ENCODE measurements at regions not wholly inside any gene's neighbourhood (a gene's known extent, or its start where the extent isn't known, plus 50 kb on each side); places are given as distances from the start of the nearest gene placed in this dataset.

GRCh38 chr16:73418691-73419090 lies 370.8 kb upstream of the ZFHX3 start (continued):
- TF ChIP-seq, protein P1, sequence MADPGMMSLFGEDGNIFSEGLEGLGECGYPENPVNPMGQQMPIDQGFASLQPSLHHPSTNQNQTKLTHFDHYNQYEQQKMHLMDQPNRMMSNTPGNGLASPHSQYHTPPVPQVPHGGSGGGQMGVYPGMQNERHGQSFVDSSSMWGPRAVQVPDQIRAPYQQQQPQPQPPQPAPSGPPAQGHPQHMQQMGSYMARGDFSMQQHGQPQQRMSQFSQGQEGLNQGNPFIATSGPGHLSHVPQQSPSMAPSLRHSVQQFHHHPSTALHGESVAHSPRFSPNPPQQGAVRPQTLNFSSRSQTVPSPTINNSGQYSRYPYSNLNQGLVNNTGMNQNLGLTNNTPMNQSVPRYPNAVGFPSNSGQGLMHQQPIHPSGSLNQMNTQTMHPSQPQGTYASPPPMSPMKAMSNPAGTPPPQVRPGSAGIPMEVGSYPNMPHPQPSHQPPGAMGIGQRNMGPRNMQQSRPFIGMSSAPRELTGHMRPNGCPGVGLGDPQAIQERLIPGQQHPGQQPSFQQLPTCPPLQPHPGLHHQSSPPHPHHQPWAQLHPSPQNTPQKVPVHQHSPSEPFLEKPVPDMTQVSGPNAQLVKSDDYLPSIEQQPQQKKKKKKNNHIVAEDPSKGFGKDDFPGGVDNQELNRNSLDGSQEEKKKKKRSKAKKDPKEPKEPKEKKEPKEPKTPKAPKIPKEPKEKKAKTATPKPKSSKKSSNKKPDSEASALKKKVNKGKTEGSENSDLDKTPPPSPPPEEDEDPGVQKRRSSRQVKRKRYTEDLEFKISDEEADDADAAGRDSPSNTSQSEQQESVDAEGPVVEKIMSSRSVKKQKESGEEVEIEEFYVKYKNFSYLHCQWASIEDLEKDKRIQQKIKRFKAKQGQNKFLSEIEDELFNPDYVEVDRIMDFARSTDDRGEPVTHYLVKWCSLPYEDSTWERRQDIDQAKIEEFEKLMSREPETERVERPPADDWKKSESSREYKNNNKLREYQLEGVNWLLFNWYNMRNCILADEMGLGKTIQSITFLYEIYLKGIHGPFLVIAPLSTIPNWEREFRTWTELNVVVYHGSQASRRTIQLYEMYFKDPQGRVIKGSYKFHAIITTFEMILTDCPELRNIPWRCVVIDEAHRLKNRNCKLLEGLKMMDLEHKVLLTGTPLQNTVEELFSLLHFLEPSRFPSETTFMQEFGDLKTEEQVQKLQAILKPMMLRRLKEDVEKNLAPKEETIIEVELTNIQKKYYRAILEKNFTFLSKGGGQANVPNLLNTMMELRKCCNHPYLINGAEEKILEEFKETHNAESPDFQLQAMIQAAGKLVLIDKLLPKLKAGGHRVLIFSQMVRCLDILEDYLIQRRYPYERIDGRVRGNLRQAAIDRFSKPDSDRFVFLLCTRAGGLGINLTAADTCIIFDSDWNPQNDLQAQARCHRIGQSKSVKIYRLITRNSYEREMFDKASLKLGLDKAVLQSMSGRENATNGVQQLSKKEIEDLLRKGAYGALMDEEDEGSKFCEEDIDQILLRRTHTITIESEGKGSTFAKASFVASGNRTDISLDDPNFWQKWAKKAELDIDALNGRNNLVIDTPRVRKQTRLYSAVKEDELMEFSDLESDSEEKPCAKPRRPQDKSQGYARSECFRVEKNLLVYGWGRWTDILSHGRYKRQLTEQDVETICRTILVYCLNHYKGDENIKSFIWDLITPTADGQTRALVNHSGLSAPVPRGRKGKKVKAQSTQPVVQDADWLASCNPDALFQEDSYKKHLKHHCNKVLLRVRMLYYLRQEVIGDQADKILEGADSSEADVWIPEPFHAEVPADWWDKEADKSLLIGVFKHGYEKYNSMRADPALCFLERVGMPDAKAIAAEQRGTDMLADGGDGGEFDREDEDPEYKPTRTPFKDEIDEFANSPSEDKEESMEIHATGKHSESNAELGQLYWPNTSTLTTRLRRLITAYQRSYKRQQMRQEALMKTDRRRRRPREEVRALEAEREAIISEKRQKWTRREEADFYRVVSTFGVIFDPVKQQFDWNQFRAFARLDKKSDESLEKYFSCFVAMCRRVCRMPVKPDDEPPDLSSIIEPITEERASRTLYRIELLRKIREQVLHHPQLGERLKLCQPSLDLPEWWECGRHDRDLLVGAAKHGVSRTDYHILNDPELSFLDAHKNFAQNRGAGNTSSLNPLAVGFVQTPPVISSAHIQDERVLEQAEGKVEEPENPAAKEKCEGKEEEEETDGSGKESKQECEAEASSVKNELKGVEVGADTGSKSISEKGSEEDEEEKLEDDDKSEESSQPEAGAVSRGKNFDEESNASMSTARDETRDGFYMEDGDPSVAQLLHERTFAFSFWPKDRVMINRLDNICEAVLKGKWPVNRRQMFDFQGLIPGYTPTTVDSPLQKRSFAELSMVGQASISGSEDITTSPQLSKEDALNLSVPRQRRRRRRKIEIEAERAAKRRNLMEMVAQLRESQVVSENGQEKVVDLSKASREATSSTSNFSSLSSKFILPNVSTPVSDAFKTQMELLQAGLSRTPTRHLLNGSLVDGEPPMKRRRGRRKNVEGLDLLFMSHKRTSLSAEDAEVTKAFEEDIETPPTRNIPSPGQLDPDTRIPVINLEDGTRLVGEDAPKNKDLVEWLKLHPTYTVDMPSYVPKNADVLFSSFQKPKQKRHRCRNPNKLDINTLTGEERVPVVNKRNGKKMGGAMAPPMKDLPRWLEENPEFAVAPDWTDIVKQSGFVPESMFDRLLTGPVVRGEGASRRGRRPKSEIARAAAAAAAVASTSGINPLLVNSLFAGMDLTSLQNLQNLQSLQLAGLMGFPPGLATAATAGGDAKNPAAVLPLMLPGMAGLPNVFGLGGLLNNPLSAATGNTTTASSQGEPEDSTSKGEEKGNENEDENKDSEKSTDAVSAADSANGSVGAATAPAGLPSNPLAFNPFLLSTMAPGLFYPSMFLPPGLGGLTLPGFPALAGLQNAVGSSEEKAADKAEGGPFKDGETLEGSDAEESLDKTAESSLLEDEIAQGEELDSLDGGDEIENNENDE (IDR thresholded peaks at IDR 0.05; ENCODE audit: insufficient replicate concordance, low read length): no peak
- TF ChIP-seq CTBP2 (IDR thresholded peaks at IDR 0.05; ENCODE audit: borderline replicate concordance, insufficient read depth, insufficient read length, low read length) (no peak), CHD1 (IDR thresholded peaks at IDR 0.05; ENCODE audit: low read depth, low read length) (no peak), RFX5 (IDR thresholded peaks at IDR 0.05; ENCODE audit: borderline replicate concordance, low read depth, low read length) (no peak), TEAD4 (IDR thresholded peaks at IDR 0.05; ENCODE audit: low read depth, low read length) (no peak), PHF8 (conservative IDR thresholded peaks at IDR 0.05; ENCODE audit: low read depth, low read length) (no peak), TAF1 (IDR thresholded peaks at IDR 0.05; ENCODE audit: low read depth, low read length) (no peak)

All from H1 (cell line).